GM19025 (cell line): ENCODE measurements at regions not wholly inside any gene's neighbourhood (a gene's known extent, or its start where the extent isn't known, plus 50 kb on each side); places are given as distances from the start of the nearest gene placed in this dataset.
"Not testable (repeated sequence)": the region's sequence is repeated elsewhere in the genome, so short reads cannot be mapped to it uniquely, and the experiment has no call there.

Source experiments
- ATAC-seq: cut with Tn5 transposase; IDR thresholded peaks from one replicate; pipeline ENCODE4 v1.9.1; 2021; ENCODE audit warnings: mild to moderate bottlenecking, low read depth, moderate library complexity; ENCODE audit not compliant: unreplicated experiment

- no peak for ATAC-seq
Measured at GRCh38 chrX:78822157-78822690, 74.7 kb downstream of the LPAR4 start.

GRCh38 chrX:78831523-78831922 is 84.0 kb downstream of the LPAR4 start:
- ATAC-seq = no peak

GRCh38 chrX:78838709-78839108 is 91.2 kb downstream of the LPAR4 start:
- peak; percentile 73 for ATAC-seq

- no peak for ATAC-seq
Measured at GRCh38 chrX:78839711-78840110, 92.2 kb downstream of the LPAR4 start.

GRCh38 chrX:78844218-78844617 is 96.7 kb downstream of the LPAR4 start:
- ATAC-seq = not testable (repeated sequence)

GRCh38 chrX:78881248-78881647 is 63.9 kb upstream of the P2RY10 start:
- not testable (repeated sequence) for ATAC-seq

GRCh38 chrX:78886550-78886949 is 58.6 kb upstream of the P2RY10 start:
- no peak for ATAC-seq
